GM23248 (cell line): ENCODE measurements at regions not wholly inside any gene's neighbourhood (a gene's known extent, or its start where the extent isn't known, plus 50 kb on each side); places are given as distances from the start of the nearest gene placed in this dataset.

Experiments used
- EZH2 ChIP-seq: fragments of 200-600 bp; sonication (generic); IDR thresholded peaks from 2 replicates; pipeline ENCODE4 v1.6.1; 2018; ENCODE audit warnings: antibody characterized with exemption, mild to moderate bottlenecking; ENCODE audit not compliant: insufficient read depth, poor library complexity, severe bottlenecking
- EZH2phosphoT487 ChIP-seq: fragments of 200-600 bp; sonication (generic); IDR thresholded peaks from 2 replicates; pipeline ENCODE4 v1.6.1; 2018; ENCODE audit warnings: antibody characterized with exemption, moderate library complexity, mild to moderate bottlenecking, low read depth; ENCODE audit not compliant: insufficient read depth

- no peak for TF ChIP-seq EZH2phosphoT487
- no peak for TF ChIP-seq EZH2
Measured at GRCh38 chr15:20658024-20658423, 116.4 kb upstream of the GOLGA6L6 start.
